Activated CD4-positive, alpha-beta T cell treated with anti-CD3 and anti-CD28 coated beads for 1 hour (primary cell): ENCODE measurements at regions not wholly inside any gene's neighbourhood (a gene's known extent, or its start where the extent isn't known, plus 50 kb on each side); places are given as distances from the start of the nearest gene placed in this dataset.
"Not testable (repeated sequence)": the region's sequence is repeated elsewhere in the genome, so short reads cannot be mapped to it uniquely, and the experiment has no call there.

Experiments used
- DNase-seq: peaks from one replicate; pipeline ENCODE4 v3.0.0-alpha.2; 2020

DNA sequence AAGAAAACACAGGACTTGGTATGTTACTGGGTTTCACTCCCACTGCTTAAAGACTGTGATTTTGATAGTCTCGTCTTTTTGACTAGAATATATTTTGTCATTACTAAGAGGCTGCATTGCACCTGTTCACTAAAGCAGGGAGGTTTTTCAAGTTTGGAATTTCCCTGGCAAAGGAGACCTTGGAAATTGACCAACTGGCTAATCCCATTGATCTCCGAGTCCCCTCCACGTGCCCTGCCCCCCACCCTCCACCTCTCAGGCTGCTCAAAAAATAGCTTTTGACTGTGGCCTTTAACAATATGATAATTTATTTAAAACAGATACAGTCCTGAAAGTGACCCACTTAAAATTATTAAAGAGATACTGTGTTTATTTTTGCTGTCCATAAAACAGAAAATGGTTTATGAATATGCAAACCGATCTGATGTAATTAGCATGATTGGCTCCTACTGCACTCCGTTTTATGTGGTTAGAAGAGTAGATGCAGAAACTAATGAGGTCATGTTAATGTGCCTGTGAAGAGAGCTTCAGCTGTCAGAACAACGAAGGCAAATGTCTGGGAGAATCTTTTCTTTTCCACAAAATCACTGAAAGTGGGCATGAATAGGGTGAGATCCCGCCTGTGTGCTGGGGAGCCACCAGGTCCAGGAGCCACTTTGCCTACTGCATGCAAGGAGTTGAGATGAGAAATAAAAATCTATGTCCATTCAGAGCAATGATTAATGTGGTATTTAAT is 361.5 kb downstream of the RRAGC start:
- no peak for DNase-seq

DNA sequence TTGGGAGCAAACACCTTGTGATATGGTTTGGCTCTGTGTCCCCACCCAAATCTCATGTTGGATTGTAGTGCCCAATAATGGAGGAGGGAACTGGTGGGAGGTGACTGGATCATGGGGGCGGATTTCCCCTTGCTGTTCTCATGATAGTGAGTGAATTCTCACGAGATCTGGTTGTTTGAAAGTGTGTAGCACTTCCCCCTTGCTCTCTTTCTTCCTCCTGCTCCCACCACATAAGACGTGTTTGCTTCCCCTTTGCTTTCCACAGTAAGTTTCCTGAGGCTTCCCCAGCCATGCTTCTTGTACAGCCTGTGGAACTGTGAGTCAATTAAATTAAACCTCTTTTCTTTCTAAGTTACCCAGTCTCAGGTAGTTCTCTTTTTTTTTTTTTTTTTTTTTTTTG is 366.3 kb downstream of the RRAGC start:
- DNase-seq = not testable (repeated sequence)

DNA sequence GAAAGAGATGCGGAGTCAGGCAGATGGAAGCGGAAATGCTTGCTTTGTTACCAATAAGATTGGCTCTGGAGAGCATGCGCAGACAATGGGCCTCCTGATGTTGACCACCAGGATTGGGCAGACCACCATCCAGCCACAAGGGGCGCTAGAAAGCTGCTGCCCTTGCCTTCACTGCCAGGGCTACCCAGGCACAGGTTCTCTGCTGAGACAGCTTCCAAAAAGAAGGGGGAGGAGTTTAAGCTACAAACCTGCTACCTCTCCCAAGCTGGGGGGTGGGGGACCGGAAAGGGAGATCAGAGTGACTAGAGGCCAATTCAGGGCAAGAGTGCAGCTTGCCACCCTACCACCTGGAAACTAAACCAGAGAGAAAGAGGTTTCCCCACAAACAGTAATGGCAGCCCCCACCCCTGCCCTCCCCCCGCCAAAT is 369.7 kb downstream of the RRAGC start:
- DNase-seq = no peak

DNA sequence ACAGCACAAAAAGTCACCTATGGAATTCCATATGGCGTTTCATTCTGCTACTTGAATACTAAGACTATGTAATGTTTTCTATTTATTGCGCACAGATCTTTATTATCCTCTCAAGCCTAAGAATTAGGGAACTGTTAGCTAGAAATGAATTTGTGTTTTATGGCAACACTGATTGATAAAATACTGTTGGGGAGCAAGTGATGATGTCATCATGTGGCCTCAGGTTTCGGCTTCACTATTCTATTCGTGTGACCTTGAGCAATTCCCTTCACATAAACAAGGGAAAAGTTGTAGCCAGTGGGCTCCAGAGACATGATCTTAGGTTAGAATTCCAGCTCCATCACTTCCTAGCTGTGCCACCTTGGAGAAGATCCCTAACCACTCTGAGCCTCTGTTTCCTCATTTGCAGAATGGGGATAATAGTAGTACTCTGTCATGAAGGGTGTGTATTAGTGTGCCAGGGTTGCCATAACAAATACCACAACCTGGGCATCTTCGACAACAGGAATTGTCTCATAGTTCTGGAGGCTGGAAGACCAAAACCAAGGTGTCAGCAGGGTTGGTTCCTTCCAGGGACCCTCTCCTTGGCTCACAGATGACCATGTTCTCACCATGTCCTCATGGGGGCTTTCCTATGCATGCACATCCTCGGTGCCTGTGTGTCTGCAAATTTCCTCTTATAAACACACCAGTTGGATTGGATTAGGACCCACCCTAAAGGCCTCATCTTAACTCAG is 371.2 kb downstream of the RRAGC start:
- no peak for DNase-seq

DNA sequence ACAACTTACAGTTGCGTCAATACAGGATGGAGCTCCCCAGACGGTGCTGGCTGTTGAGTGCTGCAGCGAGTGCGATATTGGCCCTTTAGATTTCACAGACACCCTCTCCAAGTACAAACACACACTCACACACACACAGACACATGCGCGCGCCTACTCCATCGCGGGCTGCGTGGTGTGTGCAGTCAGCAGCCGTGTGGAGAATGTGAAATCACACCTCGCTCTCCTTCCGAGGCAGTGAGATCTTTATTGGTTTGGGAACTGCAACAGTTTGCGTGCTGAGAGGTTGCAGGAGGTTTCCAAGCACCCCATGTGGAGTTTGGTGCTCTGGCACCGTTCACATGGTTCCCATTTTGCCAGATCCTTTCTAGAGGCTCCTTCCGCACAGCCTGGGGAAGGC is 372.2 kb downstream of the RRAGC start:
- no peak for DNase-seq

DNA sequence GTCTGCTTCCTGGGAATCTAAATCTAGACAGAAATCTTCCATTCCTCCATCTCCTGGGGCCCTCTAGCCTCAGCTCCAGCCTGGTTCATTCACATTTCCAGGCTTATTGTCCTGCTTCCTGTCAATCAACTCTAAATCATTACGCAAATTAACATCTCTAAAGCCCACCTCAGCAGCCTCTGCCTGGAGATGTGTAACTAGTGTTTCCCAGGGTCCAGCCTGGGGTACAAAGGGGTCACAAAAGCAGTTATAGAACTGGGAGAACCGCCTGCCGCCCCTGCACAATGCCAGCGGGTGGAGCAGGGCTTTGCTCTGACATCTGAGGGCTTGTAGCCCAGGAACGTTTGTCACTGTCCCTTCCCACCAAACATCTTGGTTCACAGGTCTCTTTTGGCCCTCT is 373.5 kb downstream of the RRAGC start:
- no peak for DNase-seq

DNA sequence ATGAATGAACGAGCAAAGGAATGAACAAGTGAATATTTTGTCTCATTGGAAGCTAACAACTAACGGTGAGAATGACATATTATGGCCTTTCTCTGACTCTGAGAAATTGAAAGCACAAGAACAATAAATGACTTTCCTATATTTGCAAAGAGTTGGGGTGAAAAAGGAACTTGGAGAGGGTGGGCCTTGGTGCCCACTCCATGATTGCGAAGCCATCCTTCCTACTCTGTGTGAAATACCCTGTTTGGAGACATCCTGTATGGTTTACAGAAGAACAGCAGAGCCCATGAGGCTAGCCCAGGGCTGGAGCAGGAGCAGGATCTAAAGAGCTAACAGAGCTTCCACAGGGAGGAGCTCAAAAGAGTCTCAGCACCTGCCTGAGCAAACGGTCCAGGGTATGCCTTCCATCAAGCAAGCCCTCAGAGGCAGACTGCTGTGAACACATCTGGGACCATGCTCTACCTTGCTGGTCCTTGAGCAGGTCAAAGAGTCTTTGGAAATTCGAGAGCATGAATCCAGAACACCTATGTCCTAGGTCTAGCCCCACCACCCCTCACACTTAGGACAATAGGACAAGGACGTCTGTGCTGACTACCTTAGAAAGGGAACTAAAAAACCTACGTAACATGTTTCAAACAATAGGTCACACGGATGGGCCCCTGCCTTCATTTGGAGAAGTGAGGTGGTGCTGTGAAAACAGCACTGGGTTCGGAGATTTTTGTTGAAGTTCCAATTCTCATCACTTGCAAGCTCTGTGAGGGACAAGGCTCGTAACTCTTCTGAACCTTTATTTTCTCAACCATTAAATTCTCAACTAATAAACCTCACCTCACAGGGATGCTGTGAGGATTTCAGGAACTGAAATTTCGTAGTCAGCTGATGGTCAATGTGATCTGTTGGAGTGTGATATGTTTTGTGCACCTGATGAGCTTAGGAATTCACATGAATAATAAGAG is 377.4 kb downstream of the RRAGC start:
- DNase-seq = no peak

DNA sequence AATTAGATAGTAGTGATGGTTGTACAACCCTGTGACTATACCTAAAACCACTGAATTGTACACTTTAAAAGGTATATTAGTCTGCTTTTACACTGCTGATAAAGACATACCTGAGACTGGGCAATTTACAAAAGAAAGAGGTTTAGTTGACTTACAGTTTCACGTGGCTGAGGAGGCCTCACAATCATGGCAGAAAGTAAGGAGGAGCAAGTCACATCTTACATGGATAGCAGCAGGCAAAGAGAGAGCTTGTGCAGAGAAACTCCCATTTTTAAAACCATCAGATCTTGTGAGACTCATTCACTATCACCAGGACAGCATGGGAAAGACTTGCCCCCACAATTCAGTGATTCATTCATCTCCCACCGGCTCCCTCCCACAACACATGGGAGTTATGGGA is 379.9 kb downstream of the RRAGC start:
- DNase-seq = not testable (repeated sequence)

DNA sequence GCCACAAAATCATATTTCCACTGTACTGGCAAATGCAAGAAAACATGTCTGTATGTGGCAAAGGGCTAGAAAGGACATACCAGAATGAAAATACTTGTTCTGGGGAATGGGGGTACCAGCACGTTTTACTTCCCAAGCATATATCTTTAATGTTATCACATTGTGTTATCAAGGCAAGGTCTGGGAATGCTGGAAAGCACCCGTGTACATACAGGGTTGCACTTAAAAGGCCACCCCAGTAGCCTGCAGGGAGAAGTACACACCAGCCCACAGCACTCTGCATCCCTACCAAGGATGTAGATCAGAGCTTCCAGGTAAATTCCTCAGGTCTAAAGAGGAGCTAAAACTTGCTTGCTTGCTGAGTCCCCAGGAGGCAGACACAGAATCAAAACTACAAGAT is 381.8 kb downstream of the RRAGC start:
- no peak for DNase-seq

DNA sequence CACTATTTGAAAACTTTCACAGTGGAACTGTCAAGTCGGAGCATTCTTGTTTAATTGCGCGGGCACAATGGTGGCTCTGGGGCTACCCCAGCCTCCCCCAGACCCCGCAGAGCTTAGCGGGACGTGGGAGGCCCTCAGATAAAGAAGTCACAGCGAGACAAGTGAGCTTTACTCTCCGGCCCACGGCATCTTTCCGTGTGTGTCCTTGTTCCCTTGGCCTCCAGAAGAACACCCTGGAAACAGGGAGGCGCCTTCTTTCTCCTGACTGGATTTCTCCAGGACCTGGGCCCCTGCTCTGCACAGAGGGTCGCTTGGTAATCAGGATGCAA is 382.8 kb downstream of the RRAGC start:
- DNase-seq = no peak

DNA sequence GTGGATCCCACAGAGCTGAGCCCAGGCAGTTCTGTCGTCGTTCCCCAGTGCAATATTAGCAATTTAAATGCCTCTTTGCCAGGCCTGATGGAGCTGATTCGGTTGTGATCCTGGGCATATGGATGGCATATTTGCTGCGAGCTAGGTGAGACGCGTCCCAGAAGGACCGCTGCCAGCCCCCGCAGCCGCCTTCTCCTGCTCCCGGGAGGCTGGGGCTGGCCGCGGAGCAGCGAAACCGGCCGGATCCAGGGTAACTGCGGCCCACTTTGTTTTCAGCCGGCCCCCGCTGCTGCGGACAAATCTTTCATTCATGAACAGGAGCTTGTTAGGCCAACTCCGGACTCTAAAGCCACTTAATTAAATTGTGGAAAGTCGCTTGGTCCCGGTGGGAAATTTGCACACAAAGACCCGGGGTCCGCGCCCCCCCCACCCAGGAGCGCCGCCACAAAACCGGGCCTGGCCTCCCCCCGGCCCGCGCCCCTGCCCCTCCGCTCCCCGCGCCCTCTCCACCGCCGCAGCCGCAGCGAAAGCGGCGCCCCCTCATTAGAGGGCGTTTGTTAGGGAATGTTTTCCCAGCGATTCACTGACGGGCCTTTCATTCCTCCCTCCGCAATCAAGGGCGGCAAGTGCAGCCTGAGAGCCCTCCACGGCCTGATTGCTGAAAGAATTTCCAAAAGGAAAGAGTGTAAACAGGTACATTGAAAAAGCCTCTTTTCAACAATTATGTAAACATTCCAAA is 383.3 kb downstream of the RRAGC start:
- no peak for DNase-seq

DNA sequence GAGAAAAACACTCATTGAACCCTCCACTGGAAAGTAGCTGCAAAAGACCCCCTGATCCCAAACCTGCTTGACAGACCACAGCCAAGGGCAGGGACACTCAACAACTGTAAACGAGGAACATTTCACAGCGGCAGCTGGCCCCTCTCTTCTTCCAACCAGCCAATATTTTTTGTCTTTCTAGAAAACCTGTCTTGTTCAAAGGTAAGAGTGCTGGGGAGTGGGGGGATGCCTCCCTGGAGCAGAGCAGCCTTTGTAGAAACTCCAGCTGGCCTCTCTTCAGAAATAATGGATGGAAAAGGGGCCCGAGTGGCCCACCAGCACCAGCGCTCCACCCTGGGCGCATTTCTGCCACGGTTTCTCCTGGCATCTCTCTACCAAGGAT is 384.0 kb downstream of the RRAGC start:
- no peak for DNase-seq

DNA sequence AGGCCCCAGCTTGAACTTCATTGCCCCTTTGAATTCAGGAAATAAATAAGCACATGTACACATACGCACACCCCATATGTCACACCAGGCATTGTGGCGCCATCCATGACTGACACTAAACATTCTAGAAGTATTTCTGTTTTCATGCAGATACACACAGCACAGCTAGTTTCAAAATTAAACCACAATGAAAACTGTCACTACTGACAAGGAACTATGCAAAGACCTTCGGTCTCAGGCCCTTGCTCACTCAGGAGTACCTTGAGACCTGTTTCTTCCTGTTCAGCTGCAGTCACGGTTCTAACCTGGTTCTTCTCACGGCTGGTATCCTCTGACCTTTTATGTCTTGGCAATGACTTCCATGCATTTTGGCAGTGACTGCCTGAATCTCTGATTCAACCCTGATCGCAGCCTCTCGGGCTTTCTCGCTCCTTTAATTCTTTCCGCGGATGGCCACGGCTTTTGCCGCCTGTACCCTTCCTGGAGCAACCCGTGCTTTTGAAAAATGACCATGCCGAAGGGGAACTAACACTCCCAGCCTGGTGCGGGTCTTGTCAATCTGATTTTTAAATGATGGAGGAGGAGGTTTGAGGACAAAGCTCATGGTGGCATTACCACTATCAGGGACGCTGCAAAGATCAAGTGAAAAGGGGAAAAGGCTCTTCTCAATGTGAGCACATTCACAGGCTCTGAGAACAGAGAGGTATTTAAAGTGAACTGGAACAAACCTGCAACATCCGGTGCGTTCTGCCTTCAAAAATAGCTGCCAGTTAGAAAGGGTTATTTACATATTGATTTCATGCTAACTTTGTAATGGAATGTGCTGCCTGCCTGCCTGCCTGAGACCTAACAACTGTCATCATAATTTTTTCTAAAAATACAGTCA is 384.6 kb downstream of the RRAGC start:
- DNase-seq = no peak

DNA sequence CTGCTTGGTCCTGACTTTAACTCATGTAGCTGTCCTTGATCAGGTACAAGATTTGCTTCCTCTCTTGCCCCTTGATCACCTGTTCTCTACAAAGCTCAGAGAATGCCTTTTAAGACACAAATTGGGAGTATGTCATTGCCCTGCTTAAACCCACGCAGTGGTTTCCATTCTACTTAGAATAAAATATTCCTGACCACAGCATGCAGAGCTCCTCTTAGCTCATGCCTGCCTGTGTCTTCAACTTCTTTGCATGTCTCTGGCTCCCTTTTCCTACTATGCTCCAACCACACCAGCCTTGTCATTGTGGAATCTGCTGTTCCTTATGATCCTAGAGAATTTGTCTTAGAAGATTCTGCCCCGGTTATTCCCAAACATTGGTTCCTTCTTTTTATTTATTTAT is 393.1 kb downstream of the RRAGC start:
- no peak for DNase-seq

DNA sequence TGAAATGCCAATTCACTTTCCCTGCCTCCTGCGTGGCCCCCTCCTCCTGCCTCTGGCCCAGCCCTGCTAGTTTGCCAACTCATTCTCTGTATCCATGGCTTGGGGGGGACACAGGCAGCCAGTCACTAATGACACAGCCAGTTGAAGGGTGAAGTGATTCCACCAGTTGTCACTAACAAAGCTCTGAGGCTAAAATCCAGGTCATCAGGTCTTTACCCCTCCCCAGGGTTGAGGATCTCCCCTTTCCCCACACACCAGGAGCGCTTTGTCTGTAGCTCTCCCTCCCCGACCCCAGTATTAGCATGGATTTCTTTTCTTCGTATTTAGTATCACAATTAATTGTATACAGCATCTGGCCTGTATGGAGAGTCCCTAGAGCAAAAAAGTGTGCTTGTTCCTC is 394.1 kb downstream of the RRAGC start:
- no peak for DNase-seq

DNA sequence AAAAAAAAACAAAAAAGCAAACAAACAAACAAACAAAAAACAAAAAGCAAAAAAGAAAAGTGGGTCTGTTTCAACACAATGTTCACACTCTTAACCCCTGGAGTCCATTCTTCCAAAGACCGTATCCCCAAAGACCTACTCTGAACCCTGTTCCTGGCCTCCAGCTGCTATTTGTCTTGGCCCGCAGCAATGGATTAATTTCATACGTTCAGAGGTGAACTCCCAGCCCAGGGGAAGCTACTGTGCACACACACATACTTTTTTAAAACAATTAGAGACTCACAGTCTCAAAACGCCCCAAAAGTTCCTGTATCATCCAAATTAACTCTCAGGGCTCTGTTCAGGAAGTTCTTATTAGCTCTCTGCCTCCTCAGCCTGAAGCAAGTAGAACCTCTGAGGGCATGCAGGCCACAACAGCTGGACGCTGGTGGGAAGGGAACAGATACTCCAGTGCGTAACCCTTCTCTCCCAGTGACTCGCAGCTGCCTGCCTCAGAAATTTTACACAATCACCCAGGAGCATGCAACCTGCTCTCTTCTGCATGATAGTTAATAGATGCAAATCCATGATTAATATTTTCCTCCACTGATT is 395.4 kb downstream of the RRAGC start:
- DNase-seq = no peak

DNA sequence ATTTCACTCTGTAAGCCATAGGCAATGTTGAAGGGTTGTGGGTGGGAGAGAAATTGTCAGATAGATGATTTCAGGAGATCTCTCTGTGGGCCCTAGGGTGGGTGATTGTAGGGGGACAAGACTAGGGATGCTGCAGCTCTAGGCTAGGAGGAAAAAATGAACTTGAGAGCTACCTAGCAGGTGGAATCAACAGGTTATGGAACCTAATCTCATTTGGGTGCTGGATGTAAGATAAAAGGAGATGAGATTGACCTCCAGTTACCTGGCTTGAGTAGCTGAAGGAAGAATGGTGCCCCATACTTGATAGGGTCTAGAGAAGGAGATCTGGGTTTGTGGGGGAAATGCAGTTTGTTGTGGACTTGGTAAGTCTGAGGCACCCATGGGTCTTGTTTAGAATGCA is 396.5 kb downstream of the RRAGC start:
- no peak for DNase-seq

DNA sequence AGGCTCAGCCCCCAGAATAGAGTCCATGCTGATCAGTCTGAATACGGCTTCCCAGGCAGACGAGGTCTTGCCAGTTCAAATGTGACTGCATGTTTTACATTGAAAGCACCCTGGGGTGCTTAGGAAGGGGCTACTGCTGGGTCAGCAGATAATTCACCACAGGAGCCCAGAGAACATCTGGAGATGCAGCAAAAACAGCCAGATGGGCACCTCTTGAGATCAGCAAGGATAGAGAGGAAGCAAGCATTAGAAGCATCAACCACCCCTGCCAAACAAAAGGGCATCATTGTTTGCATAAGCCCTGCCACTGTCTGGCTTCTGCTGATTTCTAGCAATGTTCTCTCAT is 403.1 kb downstream of the RRAGC start:
- DNase-seq = no peak

DNA sequence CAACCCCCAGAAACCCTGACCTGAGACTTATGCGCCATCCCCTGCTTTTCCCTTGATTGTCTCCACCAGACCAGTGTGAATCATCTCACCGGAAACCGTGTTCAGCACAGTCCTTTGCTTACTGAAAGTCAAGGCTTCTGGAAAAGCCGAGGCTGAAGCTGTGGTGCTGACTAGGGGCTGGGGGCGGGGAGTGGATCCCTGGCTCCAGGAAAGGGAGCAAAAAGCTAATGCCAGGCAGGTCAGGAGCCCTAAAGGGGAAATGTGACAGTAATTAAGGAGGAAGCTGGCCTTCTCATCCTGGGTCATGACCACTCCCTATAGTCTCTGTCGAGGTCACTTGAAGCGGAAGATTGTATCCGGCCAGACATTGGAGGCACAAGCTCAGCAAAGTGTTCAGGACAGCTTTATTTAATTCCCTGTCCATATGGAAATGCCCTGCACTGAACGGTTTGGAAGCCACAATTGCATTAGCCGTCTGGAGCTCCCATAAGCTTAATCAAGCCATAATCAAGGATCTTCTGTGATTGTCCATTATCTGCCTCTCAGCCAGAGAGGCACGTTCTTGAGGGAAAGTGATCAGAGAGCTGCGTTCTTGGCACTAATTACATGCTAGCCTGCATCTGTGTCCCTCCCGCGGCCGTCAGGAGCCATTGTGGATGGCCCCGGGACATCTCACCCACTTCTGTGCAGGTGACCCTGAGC is 403.6 kb downstream of the RRAGC start:
- DNase-seq = no peak

DNA sequence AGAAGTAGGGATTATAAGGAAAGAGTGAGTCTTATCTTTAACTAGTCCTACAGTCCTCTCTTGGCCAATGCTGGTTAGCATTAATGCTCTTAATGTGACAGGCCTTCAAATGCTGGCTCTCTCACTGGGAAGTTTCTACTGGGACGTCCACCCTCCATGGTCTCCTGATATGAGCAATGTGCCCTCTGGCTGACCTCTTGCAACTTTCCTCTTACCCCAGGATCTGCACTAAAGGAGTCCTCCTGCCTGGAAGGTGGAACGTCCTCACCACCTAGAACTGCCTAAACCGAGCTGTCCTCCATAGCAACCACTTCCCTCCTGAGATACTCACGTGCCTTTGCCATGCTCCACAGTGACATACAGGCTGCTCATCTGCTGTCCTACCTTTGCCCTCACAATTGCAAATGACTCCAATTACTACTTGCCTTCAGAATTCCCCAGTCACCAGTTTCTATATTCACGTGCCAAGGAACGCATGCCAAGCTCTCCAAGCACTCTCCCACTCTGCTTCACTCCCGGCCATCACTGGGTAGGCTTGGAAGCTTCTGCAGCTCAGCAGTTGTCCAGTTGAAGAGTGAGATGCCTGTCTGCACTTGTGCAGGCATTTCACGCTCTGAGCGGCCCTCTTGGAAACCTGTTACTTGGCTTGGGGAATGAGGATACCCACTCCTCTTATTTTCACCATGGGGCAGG is 404.7 kb downstream of the RRAGC start:
- DNase-seq = no peak
